Nephron progenitor cell (in vitro differentiated cells): ENCODE measurements at regions not wholly inside any gene's neighbourhood (a gene's known extent, or its start where the extent isn't known, plus 50 kb on each side); places are given as distances from the start of the nearest gene placed in this dataset.

Experiments used
- DNase-seq: peaks from one replicate; pipeline ENCODE4 v3.0.0; 2021
- H3K27ac Mint-ChIP-seq: 2 replicates; pipeline ENCODE4 v1.8.0; 2021; ENCODE audit warnings: mild to moderate bottlenecking, moderate library complexity, mixed read lengths
- H3K27me3 Mint-ChIP-seq: 2 replicates; pipeline ENCODE4 v1.8.0; 2021; ENCODE audit warnings: mild to moderate bottlenecking, low read depth, mixed read lengths; ENCODE audit not compliant: poor library complexity
- H3K36me3 Mint-ChIP-seq: 2 replicates; pipeline ENCODE4 v1.8.0; 2021; ENCODE audit warnings: low read depth, mixed read lengths
- H3K4me1 Mint-ChIP-seq: 2 replicates; pipeline ENCODE4 v1.8.0; 2021; ENCODE audit warnings: mixed read lengths
- H3K4me3 Mint-ChIP-seq: 2 replicates; pipeline ENCODE4 v1.8.0; 2021; ENCODE audit warnings: mild to moderate bottlenecking, moderate library complexity, mixed read lengths
- H3K9me3 Mint-ChIP-seq: 2 replicates; pipeline ENCODE4 v1.8.0; 2021; ENCODE audit warnings: mild to moderate bottlenecking, moderate library complexity, mixed read lengths
- TF ChIP-seq, protein P1 (sequence below): fragments of 200-600 bp; sonication (generic); IDR thresholded peaks from 2 replicates; pipeline ENCODE4 v1.5.0; 2021; ENCODE audit warnings: antibody characterized with exemption

DNA sequence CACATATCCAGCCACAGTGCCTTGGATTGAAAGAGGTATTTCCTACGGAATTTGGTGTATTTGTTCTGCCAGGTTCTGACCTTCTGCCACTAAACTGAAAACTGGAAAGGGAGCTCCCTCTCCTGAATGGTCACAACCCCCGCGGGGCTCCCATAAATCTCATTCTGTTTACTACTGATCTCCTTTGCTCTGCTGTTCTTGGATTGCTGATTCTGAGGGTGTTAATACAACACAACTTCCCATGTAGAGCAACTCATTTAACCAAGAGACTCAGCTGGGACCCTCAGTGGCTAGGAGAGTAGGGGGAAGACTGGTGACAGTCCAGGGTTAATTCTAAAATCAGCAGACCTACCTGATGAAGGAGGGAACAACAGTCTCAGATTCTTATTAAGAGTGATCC is 662.9 kb downstream of the INHBA start:
- no peak overlapping the region for H3K4me3 Mint-ChIP-seq
- TF ChIP-seq, protein P1, sequence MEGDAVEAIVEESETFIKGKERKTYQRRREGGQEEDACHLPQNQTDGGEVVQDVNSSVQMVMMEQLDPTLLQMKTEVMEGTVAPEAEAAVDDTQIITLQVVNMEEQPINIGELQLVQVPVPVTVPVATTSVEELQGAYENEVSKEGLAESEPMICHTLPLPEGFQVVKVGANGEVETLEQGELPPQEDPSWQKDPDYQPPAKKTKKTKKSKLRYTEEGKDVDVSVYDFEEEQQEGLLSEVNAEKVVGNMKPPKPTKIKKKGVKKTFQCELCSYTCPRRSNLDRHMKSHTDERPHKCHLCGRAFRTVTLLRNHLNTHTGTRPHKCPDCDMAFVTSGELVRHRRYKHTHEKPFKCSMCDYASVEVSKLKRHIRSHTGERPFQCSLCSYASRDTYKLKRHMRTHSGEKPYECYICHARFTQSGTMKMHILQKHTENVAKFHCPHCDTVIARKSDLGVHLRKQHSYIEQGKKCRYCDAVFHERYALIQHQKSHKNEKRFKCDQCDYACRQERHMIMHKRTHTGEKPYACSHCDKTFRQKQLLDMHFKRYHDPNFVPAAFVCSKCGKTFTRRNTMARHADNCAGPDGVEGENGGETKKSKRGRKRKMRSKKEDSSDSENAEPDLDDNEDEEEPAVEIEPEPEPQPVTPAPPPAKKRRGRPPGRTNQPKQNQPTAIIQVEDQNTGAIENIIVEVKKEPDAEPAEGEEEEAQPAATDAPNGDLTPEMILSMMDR = no peak
- peak overlapping the region; percentile 81 for H3K27ac Mint-ChIP-seq

DNA sequence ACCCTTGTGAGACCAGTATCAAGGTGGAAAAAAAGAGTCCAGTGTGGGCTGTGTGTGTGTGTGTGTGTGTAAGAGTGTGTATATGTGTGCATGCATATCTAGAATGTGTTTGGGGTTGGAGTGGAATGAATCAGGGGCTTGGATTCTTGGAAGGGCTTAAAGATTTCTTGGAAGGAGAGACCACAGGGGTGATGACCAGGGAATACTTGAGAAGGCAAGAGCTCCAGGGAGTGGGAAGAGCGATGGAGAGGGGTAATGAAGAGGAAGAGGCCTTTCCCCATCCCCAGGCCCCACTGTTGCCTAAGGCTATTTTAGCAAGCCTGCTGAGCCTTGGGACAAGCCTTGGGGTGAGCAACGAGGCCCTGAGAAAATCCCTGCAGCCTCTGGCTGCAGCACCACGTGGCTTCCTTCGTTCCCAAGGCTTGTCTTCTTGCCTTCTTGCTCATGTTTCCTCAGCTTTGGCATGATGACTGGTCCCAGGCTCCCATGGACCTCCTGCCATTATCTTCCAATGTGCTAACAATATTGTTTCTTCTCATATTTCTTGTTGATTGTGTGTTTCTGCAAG is 663.4 kb downstream of the INHBA start:
- Mint-ChIP-seq H3K27me3 (peaks cover 6% of the 10 kb centered on the region), H3K4me3 (no peak overlapping the region), H3K4me1 (peaks cover 54% of the 10 kb centered on the region), H3K9me3 (peaks cover 24% of the 10 kb centered on the region), H3K36me3 (peaks cover 6% of the 10 kb centered on the region), H3K27ac (peak overlapping the region; percentile 81)
- DNase-seq = no peak
- TF ChIP-seq, protein P1 = no peak

More for the DNA sequence above, 662.9 kb downstream of the INHBA start:
- peaks cover 25% of the 10 kb centered on the region for H3K9me3 Mint-ChIP-seq
- H3K4me1 Mint-ChIP-seq = peaks cover 54% of the 10 kb centered on the region
- peak; percentile 31 for DNase-seq
- peaks cover 6% of the 10 kb centered on the region for H3K27me3 Mint-ChIP-seq
- H3K36me3 Mint-ChIP-seq = peaks cover 6% of the 10 kb centered on the region

DNA sequence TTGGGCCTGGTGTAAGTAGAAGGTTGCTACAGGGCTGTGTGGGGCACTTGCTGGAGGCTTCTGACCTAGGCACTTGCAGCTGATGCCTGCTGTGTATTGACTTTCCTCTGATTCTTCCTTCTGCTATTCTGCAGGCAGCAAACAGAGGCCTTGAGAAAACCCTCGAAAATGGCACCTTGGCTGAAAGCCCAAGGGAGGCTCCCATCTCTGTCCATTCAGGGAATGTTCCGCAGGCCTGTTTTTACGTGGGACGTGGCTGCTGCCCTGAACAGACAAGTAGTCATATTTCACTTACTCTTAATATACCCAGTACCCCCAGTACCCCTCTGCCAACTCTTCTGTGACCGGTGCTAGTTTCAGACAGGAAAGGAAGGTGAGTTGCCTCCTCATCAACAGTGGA is 664.7 kb downstream of the INHBA start:
- no peak for DNase-seq
- TF ChIP-seq, protein P1 = no peak
- H3K9me3 Mint-ChIP-seq = peaks cover 12% of the 10 kb centered on the region
- H3K27ac Mint-ChIP-seq = no peak overlapping the region
- H3K4me1 Mint-ChIP-seq = peaks cover 54% of the 10 kb centered on the region
- H3K4me3 Mint-ChIP-seq = no peak overlapping the region
- peaks cover 6% of the 10 kb centered on the region for H3K36me3 Mint-ChIP-seq
- peaks cover 6% of the 10 kb centered on the region for H3K27me3 Mint-ChIP-seq

DNA sequence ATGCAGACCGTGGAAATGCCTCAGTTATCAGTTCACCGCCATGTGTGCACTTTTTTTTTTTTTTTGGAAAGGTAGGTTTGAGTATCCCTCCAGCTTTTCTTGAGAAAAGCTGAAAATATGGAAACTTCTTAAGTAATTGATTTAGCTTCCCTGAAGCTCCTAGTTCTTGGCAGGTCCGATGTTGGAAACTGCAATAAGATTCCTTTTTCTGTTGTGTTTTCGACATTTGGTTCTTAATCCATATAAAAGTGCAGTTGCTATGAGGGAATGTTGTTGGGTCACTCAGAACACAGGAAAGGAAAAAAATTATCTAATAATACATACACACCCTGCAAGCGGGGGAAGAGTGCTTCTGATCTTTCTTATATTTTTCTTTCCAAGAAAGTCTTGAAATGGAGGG is 665.2 kb downstream of the INHBA start:
- H3K27me3 Mint-ChIP-seq = peaks cover 6% of the 10 kb centered on the region
- no peak overlapping the region for H3K4me3 Mint-ChIP-seq
- no peak overlapping the region for H3K27ac Mint-ChIP-seq
- peaks cover 6% of the 10 kb centered on the region for H3K36me3 Mint-ChIP-seq
- no peak for DNase-seq
- TF ChIP-seq, protein P1 = no peak
- peaks cover 54% of the 10 kb centered on the region for H3K4me1 Mint-ChIP-seq
- peaks cover 6% of the 10 kb centered on the region for H3K9me3 Mint-ChIP-seq

DNA sequence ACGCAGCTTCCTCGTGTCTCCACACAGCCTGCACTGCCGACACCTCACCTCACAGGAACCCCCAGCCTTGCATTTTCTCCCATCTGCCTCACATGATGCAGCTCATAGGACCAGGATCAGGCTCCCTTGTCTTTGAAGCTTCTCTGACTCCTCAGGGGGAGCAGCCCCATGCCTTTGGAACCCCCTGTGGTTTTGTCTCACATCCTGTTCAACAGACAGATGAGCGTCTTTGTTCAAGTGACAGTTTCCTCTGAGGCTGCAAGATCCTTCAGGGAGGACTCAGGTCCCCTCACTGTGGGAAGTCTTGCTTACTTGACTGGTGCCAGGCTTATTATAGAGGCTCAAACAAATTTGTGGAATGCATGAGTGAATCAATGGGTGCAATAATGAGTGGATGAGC is 667.1 kb downstream of the INHBA start:
- DNase-seq = no peak
- Mint-ChIP-seq H3K27ac (peak overlapping the region; percentile 80), H3K4me3 (no peak overlapping the region), H3K9me3 (no peaks in the 10 kb centered on the region), H3K27me3 (peaks cover 6% of the 10 kb centered on the region), H3K36me3 (no peaks in the 10 kb centered on the region), H3K4me1 (peaks cover 61% of the 10 kb centered on the region)
- TF ChIP-seq, protein P1 = no peak

DNA sequence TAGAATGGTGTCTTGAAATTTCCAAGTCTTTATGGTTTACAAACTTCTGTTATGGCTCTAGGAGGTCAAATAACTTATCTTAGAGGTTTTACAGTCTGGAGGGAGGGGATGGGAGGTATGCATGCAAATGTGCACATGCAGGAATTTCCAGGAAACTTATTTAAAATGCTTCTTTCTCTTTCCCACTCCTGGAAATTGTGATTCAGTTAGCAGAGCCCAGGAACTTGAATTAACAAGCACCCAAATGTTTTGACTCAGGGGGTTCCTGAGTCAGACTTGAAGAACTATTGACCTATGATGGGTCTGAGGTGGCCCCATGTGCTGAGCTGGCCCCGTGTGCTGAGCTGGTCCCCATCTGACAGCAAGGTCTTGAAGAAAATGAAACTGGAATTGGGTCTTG is 669.4 kb downstream of the INHBA start:
- H3K4me1 Mint-ChIP-seq = peaks cover 60% of the 10 kb centered on the region
- no peak overlapping the region for H3K27ac Mint-ChIP-seq
- no peaks in the 10 kb centered on the region for H3K9me3 Mint-ChIP-seq
- H3K4me3 Mint-ChIP-seq = no peak overlapping the region
- TF ChIP-seq, protein P1 = no peak
- DNase-seq = no peak
- no peaks in the 10 kb centered on the region for H3K36me3 Mint-ChIP-seq
- peaks cover 6% of the 10 kb centered on the region for H3K27me3 Mint-ChIP-seq
